IMR-90 (cell line): ENCODE measurements at regions not wholly inside any gene's neighbourhood (a gene's known extent, or its start where the extent isn't known, plus 50 kb on each side); places are given as distances from the start of the nearest gene placed in this dataset.
A peak's percentile ranks its signal among the peaks of the same experiment; 100 is the strongest.

ENCODE experiments used
- ATAC-seq: fragments of 200-7000 bp; cut with Tn5 transposase; 2 replicates; pipeline ENCODE4 v1.9.1; 2020; ENCODE audit warnings: low read depth, mild to moderate bottlenecking, moderate library complexity
- BruUV-seq: library from RNA; stranded (reverse); fragments of 400-500 nt; replicated peaks from 2 replicates; lab custom pipeline; 2021; lab: Mats Ljungman, UMichigan
- CTCF ChIA-PET: fragments of 300-600 bp; formaldehyde crosslinking; extraction: SDS; loops from one replicate; lab custom pipeline; 2021; ENCODE audit warnings: antibody characterized with exemption; lab: Yijun Ruan, JAX
- POLR2A ChIA-PET: fragments of 300-600 bp; sonication (Branson Sonifier 250); formaldehyde crosslinking; loops from one replicate; lab custom pipeline; 2022; ENCODE audit warnings: antibody characterized with exemption; ENCODE audit not compliant: unreplicated experiment; lab: Charles Lee
- DNase-seq: peaks from one replicate; pipeline ENCODE4 v3.0.0; 2013
- H2AFZ ChIP-seq: replicated peaks from 2 replicates; pipeline ENCODE3; 2013; ENCODE audit warnings: low read length, mild to moderate bottlenecking; ENCODE audit not compliant: poor library complexity
- H2AK5ac ChIP-seq: 2 replicates; pipeline ENCODE4 v1.6.1; 2013; ENCODE audit warnings: low read depth, low read length, inconsistent platforms
- H2AK9ac ChIP-seq: replicated peaks from 2 replicates; pipeline ENCODE3; 2013; ENCODE audit warnings: mild to moderate bottlenecking, low read depth, low read length, moderate library complexity; ENCODE audit not compliant: poor library complexity
- H2BK120ac ChIP-seq: 2 replicates; pipeline ENCODE4 v1.6.1; 2013; ENCODE audit warnings: low read depth, low read length, inconsistent platforms
- H2BK15ac ChIP-seq: 3 replicates; pipeline ENCODE4 v1.6.1; 2013; ENCODE audit warnings: low read depth, low read length, inconsistent platforms
- H2BK20ac ChIP-seq: 2 replicates; pipeline ENCODE4 v1.6.1; 2013; ENCODE audit warnings: low read depth, mild to moderate bottlenecking, inconsistent platforms, low read length, moderate library complexity
- H2BK5ac ChIP-seq: 2 replicates; pipeline ENCODE4 v1.6.1; 2013; ENCODE audit warnings: mild to moderate bottlenecking, low read depth, low read length, inconsistent platforms; ENCODE audit not compliant: poor library complexity, severe bottlenecking
- H3K14ac ChIP-seq: replicated peaks from 2 replicates; pipeline ENCODE4 v1.6.1; 2013; ENCODE audit warnings: low read depth, low read length, inconsistent platforms
- H3K18ac ChIP-seq: 2 replicates; pipeline ENCODE4 v1.6.1; 2013; ENCODE audit warnings: low read depth, low read length, control low read depth
- H3K23ac ChIP-seq: 2 replicates; pipeline ENCODE4 v1.6.1; 2013; ENCODE audit warnings: low read depth, low read length, inconsistent platforms
- H3K27ac ChIP-seq: 2 replicates; pipeline ENCODE4 v1.5.1; 2013; ENCODE audit warnings: mild to moderate bottlenecking, control low read depth, low read length; ENCODE audit not compliant: insufficient read depth
- H3K27me3 ChIP-seq: 2 replicates; pipeline ENCODE4 v1.6.1; 2013; ENCODE audit warnings: low read length; ENCODE audit not compliant: control insufficient read depth, insufficient read depth
- H3K36me3 ChIP-seq: 2 replicates; pipeline ENCODE4 v1.6.1; 2013; ENCODE audit warnings: low read length, mixed read lengths; ENCODE audit not compliant: control insufficient read depth, insufficient read depth
- H3K4ac ChIP-seq: 2 replicates; pipeline ENCODE4 v1.6.1; 2013; ENCODE audit warnings: low read depth, low read length, inconsistent platforms
- H3K4me1 ChIP-seq: 2 replicates; pipeline ENCODE4 v1.6.1; 2013; ENCODE audit warnings: low read length, mixed read lengths; ENCODE audit not compliant: control insufficient read depth, insufficient read depth
- H3K4me2 ChIP-seq: 2 replicates; pipeline ENCODE4 v1.6.1; 2013; ENCODE audit warnings: low read depth, mild to moderate bottlenecking, control low read depth, low read length, moderate library complexity
- H3K4me3 ChIP-seq: 2 replicates; pipeline ENCODE4 v1.5.1; 2013; ENCODE audit warnings: low read depth, mild to moderate bottlenecking, control low read depth, low read length, moderate library complexity; ENCODE audit not compliant: insufficient read depth
- H3K56ac ChIP-seq: 2 replicates; pipeline ENCODE4 v1.6.1; 2013; ENCODE audit warnings: low read length, inconsistent platforms; ENCODE audit not compliant: insufficient read depth; ENCODE audit errors: extremely low read depth
- H3K79me1 ChIP-seq, 2 experiments: 2 replicates each; pipeline ENCODE4 v1.6.1; 2013; ENCODE audit warnings: low read length in 2 of 2, inconsistent platforms in 1 of 2, low read depth in 1 of 2
- H3K9ac ChIP-seq: 2 replicates; pipeline ENCODE4 v1.6.1; 2013; ENCODE audit warnings: low read depth, low read length, control low read depth
- H3K9me1 ChIP-seq: 2 replicates; pipeline ENCODE4 v1.6.1; 2013; ENCODE audit warnings: low read length, inconsistent platforms; ENCODE audit not compliant: insufficient read depth
- H3K9me3 ChIP-seq: 2 replicates; pipeline ENCODE4 v1.6.1; 2013; ENCODE audit warnings: low read length; ENCODE audit not compliant: control insufficient read depth, insufficient read depth
- H4K20me1 ChIP-seq: 2 replicates; pipeline ENCODE4 v1.6.1; 2013; ENCODE audit warnings: low read length, inconsistent platforms; ENCODE audit not compliant: insufficient read depth
- H4K5ac ChIP-seq: 2 replicates; pipeline ENCODE4 v1.6.1; 2013; ENCODE audit warnings: mild to moderate bottlenecking, low read depth, low read length, control low read depth
- H4K8ac ChIP-seq, 2 experiments: 2 replicates each; pipeline ENCODE4 v1.6.1; 2013; ENCODE audit warnings: low read depth in 2 of 2, low read length in 2 of 2, control low read depth in 1 of 2, inconsistent platforms in 1 of 2
- H4K91ac ChIP-seq: 2 replicates; pipeline ENCODE4 v1.6.1; 2013; ENCODE audit warnings: low read depth, low read length, inconsistent platforms; ENCODE audit not compliant: insufficient read depth
- BHLHE40 ChIP-seq: fragments of 150-350 bp; IDR thresholded peaks from 2 replicates; pipeline ENCODE4 v1.6.1; 2016; ENCODE audit warnings: mild to moderate bottlenecking, low read depth, low read length
- CEBPB ChIP-seq: IDR thresholded peaks from 2 replicates; pipeline ENCODE4 v1.6.1; 2012; ENCODE audit warnings: low read depth, low read length, improper control_type of control experiment
- CHD1 ChIP-seq: IDR thresholded peaks from 2 replicates; pipeline ENCODE4 v1.6.1; 2012; ENCODE audit warnings: low read depth, low read length, improper control_type of control experiment
- MAFK ChIP-seq: IDR thresholded peaks from 2 replicates; pipeline ENCODE4 v1.6.1; 2012; ENCODE audit warnings: low read depth, low read length, improper control_type of control experiment
- MXI1 ChIP-seq: IDR thresholded peaks from 2 replicates; pipeline ENCODE4 v1.6.1; 2012; ENCODE audit warnings: low read depth, mild to moderate bottlenecking, low read length, moderate library complexity, borderline replicate concordance
- POLR2A ChIP-seq: IDR thresholded peaks from 2 replicates; pipeline ENCODE4 v1.6.1; 2012; ENCODE audit warnings: mild to moderate bottlenecking, low read depth, low read length
- RAD21 ChIP-seq: IDR thresholded peaks from 2 replicates; pipeline ENCODE4 v1.6.1; 2012; ENCODE audit warnings: low read length, improper control_type of control experiment
- RFX5 ChIP-seq: IDR thresholded peaks from 2 replicates; pipeline ENCODE4 v1.8.0; 2012; ENCODE audit warnings: low read depth, mild to moderate bottlenecking, low read length, moderate library complexity
- SMC3 ChIP-seq: fragments of 150-350 bp; IDR thresholded peaks from 2 replicates; pipeline ENCODE4 v1.6.1; 2016; ENCODE audit warnings: low read depth, mild to moderate bottlenecking, antibody characterized with exemption, low read length, moderate library complexity
- WGBS, 2 experiments: methylation state at CpG; one replicate each; pipeline versions ENCODE4 v1.1.5 to v1.1.7; 2013; ENCODE audit warnings: missing lambda C conversion rate in 2 of 2; ENCODE audit not compliant: insufficient read length in 1 of 2; ENCODE audit errors: extremely low coverage in 2 of 2; 5-methylcytosine and 5-hydroxymethylcytosine counted together
- dilution Hi-C: fragments of 300-500 bp; cut with HindIII; formaldehyde crosslinking; loops from one replicate; pipeline ENCODE4 v1.14.3; 2018; ENCODE audit warnings: low sequenced_read_pairs; ENCODE audit not compliant: unreplicated experiment
- in situ Hi-C: fragments of 300-500 bp; cut with MboI; formaldehyde crosslinking; loops from 3 replicates; pipeline ENCODE4 v1.14.3; 2019; ENCODE audit warnings: low sequenced_read_pairs, inconsistent platforms, mixed read lengths
- intact Hi-C: fragments of 100-400 bp; cut with micrococcal nuclease; formaldehyde crosslinking; loops from 2 replicates; pipeline ENCODE4 v1.10.0; 2022
- TF ChIP-seq, protein P1 (sequence below): fragments of 150-350 bp; IDR thresholded peaks from 2 replicates; pipeline ENCODE4 v1.6.1; 2017; ENCODE audit warnings: mild to moderate bottlenecking, antibody characterized with exemption, low read length, low read depth
- TF ChIP-seq, protein P2 (sequence below): fragments of 150-350 bp; IDR thresholded peaks from 2 replicates; pipeline ENCODE4 v1.6.1; 2016; ENCODE audit warnings: low read depth, mild to moderate bottlenecking, low read length, moderate library complexity, borderline replicate concordance

DNA sequence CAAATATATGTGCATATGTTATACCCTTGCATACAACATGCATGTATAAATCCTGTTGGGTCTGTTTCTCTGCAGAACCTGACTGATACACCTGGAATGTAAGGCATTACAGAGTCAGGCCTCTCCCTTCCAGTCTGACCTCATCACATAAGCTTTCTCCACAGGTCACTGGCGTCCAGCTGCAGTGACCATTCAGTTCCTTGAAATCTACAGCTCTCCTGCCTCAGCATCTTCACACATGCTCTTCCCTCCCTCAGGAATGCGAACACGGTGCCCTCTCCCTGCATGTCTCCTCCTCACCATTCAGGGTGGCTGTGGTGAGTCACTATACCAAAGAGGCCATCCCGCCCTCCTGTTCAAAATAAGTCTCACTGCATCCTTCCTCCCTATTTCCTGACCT, 657.8 kb upstream of the B3GAT1 start:
- dilution Hi-C loops, result no loop called here
- Histone ChIP-seq H4K20me1 (no peaks in the 10 kb centered on the region), H3K4me3 (no peak overlapping the region), H3K36me3 (no peaks in the 10 kb centered on the region), H2AFZ (no peak overlapping the region), H3K9me3 (peaks cover 24% of the 10 kb centered on the region), H2AK9ac (no peak overlapping the region), H3K27me3 (no peaks in the 10 kb centered on the region), H2BK20ac (no peak overlapping the region), H3K9ac (no peak overlapping the region), H3K9me1 (no peaks in the 10 kb centered on the region), H3K79me1 (no peaks in the 10 kb centered on the region), H2AK5ac (no peak overlapping the region), H3K4ac (no peak overlapping the region), H3K4me2 (no peak overlapping the region), H3K27ac (no peak overlapping the region), H3K23ac (no peak overlapping the region), H4K91ac (no peak overlapping the region), H2BK15ac (no peak overlapping the region), H2BK5ac (no peak overlapping the region), H4K5ac (no peak overlapping the region), H2BK120ac (no peak overlapping the region), H3K14ac (no peak overlapping the region), H3K56ac (no peak overlapping the region), H4K8ac (no peak overlapping the region), H3K18ac (no peak overlapping the region), H3K4me1 (no peaks in the 10 kb centered on the region)
- POLR2A ChIA-PET, result no interaction called here
- TF ChIP-seq POLR2A, result no peak
- TF ChIP-seq MAFK, result no peak
- no peak for TF ChIP-seq RAD21
- no peak for TF ChIP-seq CEBPB
- TF ChIP-seq, protein P1, sequence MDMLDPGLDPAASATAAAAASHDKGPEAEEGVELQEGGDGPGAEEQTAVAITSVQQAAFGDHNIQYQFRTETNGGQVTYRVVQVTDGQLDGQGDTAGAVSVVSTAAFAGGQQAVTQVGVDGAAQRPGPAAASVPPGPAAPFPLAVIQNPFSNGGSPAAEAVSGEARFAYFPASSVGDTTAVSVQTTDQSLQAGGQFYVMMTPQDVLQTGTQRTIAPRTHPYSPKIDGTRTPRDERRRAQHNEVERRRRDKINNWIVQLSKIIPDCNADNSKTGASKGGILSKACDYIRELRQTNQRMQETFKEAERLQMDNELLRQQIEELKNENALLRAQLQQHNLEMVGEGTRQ, result no peak
- no peak for TF ChIP-seq RFX5
- TF ChIP-seq, protein P2, sequence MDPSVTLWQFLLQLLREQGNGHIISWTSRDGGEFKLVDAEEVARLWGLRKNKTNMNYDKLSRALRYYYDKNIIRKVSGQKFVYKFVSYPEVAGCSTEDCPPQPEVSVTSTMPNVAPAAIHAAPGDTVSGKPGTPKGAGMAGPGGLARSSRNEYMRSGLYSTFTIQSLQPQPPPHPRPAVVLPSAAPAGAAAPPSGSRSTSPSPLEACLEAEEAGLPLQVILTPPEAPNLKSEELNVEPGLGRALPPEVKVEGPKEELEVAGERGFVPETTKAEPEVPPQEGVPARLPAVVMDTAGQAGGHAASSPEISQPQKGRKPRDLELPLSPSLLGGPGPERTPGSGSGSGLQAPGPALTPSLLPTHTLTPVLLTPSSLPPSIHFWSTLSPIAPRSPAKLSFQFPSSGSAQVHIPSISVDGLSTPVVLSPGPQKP, result no peak
- no peak for TF ChIP-seq SMC3
- TF ChIP-seq MXI1, result no peak
- no peak for TF ChIP-seq CHD1
- no peak for TF ChIP-seq BHLHE40
- no TSS peak for BruUV-seq
- ATAC-seq, result no peak
- WGBS, 2 experiments, result no CpG with 5 or more reads among the region's 4 CpGs
- in situ Hi-C loops, result no loop called here
- intact Hi-C loops, result no loop called here
- CTCF ChIA-PET, result no interaction called here
- peak; percentile 15 for DNase-seq
